Neural progenitor cell (in vitro differentiated cells): ENCODE measurements at regions not wholly inside any gene's neighbourhood (a gene's known extent, or its start where the extent isn't known, plus 50 kb on each side); places are given as distances from the start of the nearest gene placed in this dataset.
A peak's percentile ranks its signal among the peaks of the same experiment; 100 is the strongest.

Source experiments
- DNase-seq: peaks from one replicate; pipeline ENCODE4 v3.0.0-alpha.2; 2016; ENCODE audit warnings: low spot score
- H2AFZ ChIP-seq: fragments of 200-600 bp; sonication (generic); replicated peaks from 2 replicates; pipeline ENCODE4 v1.6.1; 2016; ENCODE audit warnings: antibody characterized with exemption
- H3F3A ChIP-seq: fragments of 200-600 bp; sonication (generic); 2 replicates; pipeline ENCODE4 v1.6.1; 2016; ENCODE audit warnings: antibody characterized with exemption, low read depth
- H3K27ac ChIP-seq: fragments of 200-600 bp; sonication (generic); 2 replicates; pipeline ENCODE4 v1.5.1; 2016; ENCODE audit warnings: mild to moderate bottlenecking
- H3K27me3 ChIP-seq: fragments of 200-600 bp; sonication (generic); 2 replicates; pipeline ENCODE4 v1.6.1; 2016; ENCODE audit warnings: mild to moderate bottlenecking, moderate library complexity
- H3K36me3 ChIP-seq: fragments of 200-600 bp; sonication (generic); 2 replicates; pipeline ENCODE4 v1.5.1; 2016
- H3K4me1 ChIP-seq: fragments of 200-600 bp; sonication (generic); 2 replicates; pipeline ENCODE4 v1.6.1; 2016; ENCODE audit warnings: mixed run types
- H3K4me2 ChIP-seq: fragments of 200-600 bp; sonication (generic); 2 replicates; pipeline ENCODE4 v1.6.1; 2016
- H3K4me3 ChIP-seq: fragments of 200-600 bp; sonication (generic); 2 replicates; pipeline ENCODE4 v1.5.1; 2016
- H3K79me2 ChIP-seq: fragments of 200-600 bp; sonication (generic); 2 replicates; pipeline ENCODE4 v1.6.1; 2016; ENCODE audit warnings: low read depth
- H3K9ac ChIP-seq: fragments of 200-600 bp; sonication (generic); 2 replicates; pipeline ENCODE4 v1.6.1; 2016
- H3K9me3 ChIP-seq: fragments of 200-600 bp; sonication (generic); 2 replicates; pipeline ENCODE4 v1.5.1; 2016; ENCODE audit warnings: low read depth
- H4K20me1 ChIP-seq: fragments of 200-600 bp; sonication (generic); 2 replicates; pipeline ENCODE4 v1.6.1; 2016; ENCODE audit warnings: low read depth
- H3K27ac Mint-ChIP-seq: 3 replicates; pipeline ENCODE4 v1.8.0; 2021; ENCODE audit warnings: mixed read lengths
- H3K27me3 Mint-ChIP-seq: 2 replicates; pipeline ENCODE4 v1.8.0; 2022; ENCODE audit warnings: low read depth, mild to moderate bottlenecking, inconsistent platforms, moderate library complexity, mixed read lengths; ENCODE audit not compliant: insufficient read depth
- H3K36me3 Mint-ChIP-seq: 3 replicates; pipeline ENCODE4 v1.8.0; 2021; ENCODE audit warnings: mixed read lengths
- H3K4me1 Mint-ChIP-seq: 3 replicates; pipeline ENCODE4 v1.8.0; 2021; ENCODE audit warnings: mixed read lengths
- H3K4me3 Mint-ChIP-seq: 3 replicates; pipeline ENCODE4 v1.8.0; 2021; ENCODE audit warnings: mild to moderate bottlenecking, moderate library complexity, mixed read lengths
- H3K9me3 Mint-ChIP-seq: 3 replicates; pipeline ENCODE4 v1.8.0; 2020; ENCODE audit warnings: mixed read lengths
- EZH2 ChIP-seq: fragments of 200-600 bp; sonication (generic); IDR thresholded peaks from 2 replicates; pipeline ENCODE4 v1.6.1; 2017; ENCODE audit warnings: antibody characterized with exemption, mild to moderate bottlenecking, moderate library complexity
- EZH2phosphoT487 ChIP-seq: fragments of 200-600 bp; sonication (generic); IDR thresholded peaks from 2 replicates; pipeline ENCODE4 v1.6.1; 2017; ENCODE audit warnings: antibody characterized with exemption
- TF ChIP-seq, protein P1 (sequence below): fragments of 200-600 bp; sonication (generic); IDR thresholded peaks from 2 replicates; pipeline ENCODE4 v1.5.1; 2017; ENCODE audit warnings: antibody characterized with exemption, mild to moderate bottlenecking

DNA sequence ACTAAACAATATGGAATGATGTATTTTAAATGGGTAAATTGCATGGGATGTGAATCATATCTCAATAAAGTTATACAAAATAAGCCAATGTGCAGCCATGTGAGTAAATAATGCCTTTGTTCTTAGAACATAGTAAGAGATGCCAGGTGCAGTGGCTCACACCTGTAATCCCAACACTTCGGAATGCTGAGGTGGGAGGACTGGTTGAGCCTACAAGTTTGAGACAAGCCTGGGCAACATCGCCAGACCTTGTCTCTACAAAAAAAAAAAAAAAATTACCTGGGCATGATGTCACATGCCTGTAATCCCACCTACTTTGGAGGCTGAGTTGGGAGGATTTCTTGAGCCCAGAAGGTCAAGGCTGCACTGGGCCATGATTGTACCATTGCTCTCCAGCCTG, 230.7 kb downstream of the RFC3 start:
- H3K27me3 Mint-ChIP-seq, result peaks cover 4% of the 10 kb centered on the region
- H3K9me3 ChIP-seq, result no peaks in the 10 kb centered on the region
- no peaks in the 10 kb centered on the region for H3K36me3 Mint-ChIP-seq
- TF ChIP-seq EZH2phosphoT487 (no peak), EZH2 (no peak)
- TF ChIP-seq, protein P1, sequence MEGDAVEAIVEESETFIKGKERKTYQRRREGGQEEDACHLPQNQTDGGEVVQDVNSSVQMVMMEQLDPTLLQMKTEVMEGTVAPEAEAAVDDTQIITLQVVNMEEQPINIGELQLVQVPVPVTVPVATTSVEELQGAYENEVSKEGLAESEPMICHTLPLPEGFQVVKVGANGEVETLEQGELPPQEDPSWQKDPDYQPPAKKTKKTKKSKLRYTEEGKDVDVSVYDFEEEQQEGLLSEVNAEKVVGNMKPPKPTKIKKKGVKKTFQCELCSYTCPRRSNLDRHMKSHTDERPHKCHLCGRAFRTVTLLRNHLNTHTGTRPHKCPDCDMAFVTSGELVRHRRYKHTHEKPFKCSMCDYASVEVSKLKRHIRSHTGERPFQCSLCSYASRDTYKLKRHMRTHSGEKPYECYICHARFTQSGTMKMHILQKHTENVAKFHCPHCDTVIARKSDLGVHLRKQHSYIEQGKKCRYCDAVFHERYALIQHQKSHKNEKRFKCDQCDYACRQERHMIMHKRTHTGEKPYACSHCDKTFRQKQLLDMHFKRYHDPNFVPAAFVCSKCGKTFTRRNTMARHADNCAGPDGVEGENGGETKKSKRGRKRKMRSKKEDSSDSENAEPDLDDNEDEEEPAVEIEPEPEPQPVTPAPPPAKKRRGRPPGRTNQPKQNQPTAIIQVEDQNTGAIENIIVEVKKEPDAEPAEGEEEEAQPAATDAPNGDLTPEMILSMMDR, result no peak
- H3K4me2 ChIP-seq, result no peak overlapping the region
- no peaks in the 10 kb centered on the region for H4K20me1 ChIP-seq
- H3K79me2 ChIP-seq, result no peaks in the 10 kb centered on the region
- no peak overlapping the region for H3K4me3 Mint-ChIP-seq
- H3K4me1 ChIP-seq, result no peaks in the 10 kb centered on the region
- H3K9ac ChIP-seq, result no peak overlapping the region
- H3K4me3 ChIP-seq, result no peak overlapping the region
- H3K27me3 ChIP-seq, result no peaks in the 10 kb centered on the region
- H2AFZ ChIP-seq, result no peak overlapping the region
- H3K4me1 Mint-ChIP-seq, result no peaks in the 10 kb centered on the region
- H3K9me3 Mint-ChIP-seq, result peaks cover 15% of the 10 kb centered on the region
- no peak for DNase-seq
- no peak overlapping the region for H3K27ac ChIP-seq
- H3K27ac Mint-ChIP-seq, result no peak overlapping the region
- H3K36me3 ChIP-seq, result no peaks in the 10 kb centered on the region
- no peaks in the 10 kb centered on the region for H3F3A ChIP-seq

DNA sequence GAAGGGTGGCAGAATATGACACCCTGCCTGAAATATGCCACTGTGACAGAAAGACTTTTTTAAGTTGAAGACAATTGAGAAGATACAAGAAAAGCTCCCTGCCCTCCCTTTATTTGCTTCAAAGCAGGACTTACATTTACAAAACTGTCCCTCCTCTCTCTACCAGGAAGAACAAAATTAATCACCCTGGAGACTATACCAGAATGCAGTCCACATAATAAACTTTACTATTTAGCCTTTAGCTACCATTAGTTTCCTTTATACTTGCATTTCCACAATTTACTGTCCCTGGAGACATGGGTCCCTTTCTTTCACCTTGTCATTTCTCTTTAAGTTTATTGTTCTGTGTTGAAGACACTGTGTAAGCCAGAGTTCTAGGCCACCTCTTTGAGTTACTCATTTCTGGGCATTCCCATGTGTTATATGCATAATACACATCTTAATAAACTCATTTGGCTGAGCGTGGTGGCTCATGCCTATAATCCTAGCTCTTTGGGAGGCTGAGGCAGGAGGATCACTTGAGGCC, 238.8 kb downstream of the RFC3 start:
- H3K4me3 ChIP-seq, result no peak overlapping the region
- H3K9ac ChIP-seq, result no peak overlapping the region
- H3K4me3 Mint-ChIP-seq, result no peak overlapping the region
- no peaks in the 10 kb centered on the region for H3K79me2 ChIP-seq
- H3K27ac ChIP-seq, result no peak overlapping the region
- no peak overlapping the region for H3K27ac Mint-ChIP-seq
- peaks cover 3% of the 10 kb centered on the region for H3K27me3 Mint-ChIP-seq
- no peak overlapping the region for H2AFZ ChIP-seq
- no peaks in the 10 kb centered on the region for H3K9me3 ChIP-seq
- no peak overlapping the region for H3K4me2 ChIP-seq
- no peaks in the 10 kb centered on the region for H3K4me1 ChIP-seq
- H3K4me1 Mint-ChIP-seq, result peaks cover 9% of the 10 kb centered on the region
- no peaks in the 10 kb centered on the region for H3K36me3 ChIP-seq
- no peaks in the 10 kb centered on the region for H3K27me3 ChIP-seq
- H3K9me3 Mint-ChIP-seq, result peaks cover 14% of the 10 kb centered on the region
- no peak for TF ChIP-seq EZH2
- DNase-seq, result no peak
- no peaks in the 10 kb centered on the region for H4K20me1 ChIP-seq
- H3K36me3 Mint-ChIP-seq, result no peaks in the 10 kb centered on the region
- no peaks in the 10 kb centered on the region for H3F3A ChIP-seq

DNA sequence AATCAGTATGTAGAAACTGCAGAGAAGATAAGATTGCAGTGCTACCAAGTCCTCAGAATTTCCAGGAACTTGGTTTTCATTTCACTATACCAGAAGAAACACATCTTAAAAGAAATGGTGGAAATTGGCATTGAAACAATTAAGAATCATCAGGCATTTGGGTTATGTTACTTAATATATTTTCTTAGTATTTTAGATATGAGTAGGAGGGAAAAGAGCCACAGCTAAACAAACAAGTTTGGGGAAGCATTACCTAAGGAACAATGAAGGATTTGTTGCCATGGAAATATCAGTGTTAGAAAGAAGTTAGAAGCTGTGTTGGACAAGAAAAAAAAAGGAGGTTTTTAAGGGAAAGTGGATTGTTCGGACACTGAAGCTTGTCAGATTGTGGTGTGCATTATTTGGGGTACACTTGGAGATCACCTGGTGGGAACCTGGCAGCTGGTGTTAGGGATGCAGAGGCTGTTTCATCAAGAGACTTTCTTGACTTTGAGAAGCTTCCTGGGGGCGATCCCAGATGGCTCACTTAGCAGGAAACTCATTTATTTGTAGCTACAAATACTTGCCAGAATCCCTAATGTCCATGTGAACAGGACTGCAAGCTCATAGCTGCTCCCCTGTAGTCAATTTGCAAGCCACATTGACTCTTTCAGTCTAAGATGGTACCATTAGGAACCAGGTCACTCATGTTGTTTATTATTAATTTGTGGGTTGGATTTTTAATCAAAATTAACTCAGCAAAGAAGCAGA, 246.7 kb downstream of the RFC3 start:
- no peaks in the 10 kb centered on the region for H3K36me3 ChIP-seq
- H3K9me3 Mint-ChIP-seq, result no peaks in the 10 kb centered on the region
- no peaks in the 10 kb centered on the region for H4K20me1 ChIP-seq
- H3K27me3 Mint-ChIP-seq, result peaks cover 2% of the 10 kb centered on the region
- no peaks in the 10 kb centered on the region for H3K27me3 ChIP-seq
- H3F3A ChIP-seq, result no peaks in the 10 kb centered on the region
- TF ChIP-seq EZH2 (no peak), EZH2phosphoT487 (no peak)
- TF ChIP-seq, protein P1, result no peak
- H3K4me2 ChIP-seq, result peak overlapping the region; percentile 33
- no peak overlapping the region for H3K27ac ChIP-seq
- peaks cover 11% of the 10 kb centered on the region for H3K4me1 ChIP-seq
- no peak overlapping the region for H2AFZ ChIP-seq
- no peak overlapping the region for H3K9ac ChIP-seq
- H3K27ac Mint-ChIP-seq, result peak overlapping the region; percentile 90
- no peaks in the 10 kb centered on the region for H3K36me3 Mint-ChIP-seq
- DNase-seq, result peak; percentile 39
- peaks cover 29% of the 10 kb centered on the region for H3K4me1 Mint-ChIP-seq
- H3K4me3 ChIP-seq, result no peak overlapping the region
- no peaks in the 10 kb centered on the region for H3K9me3 ChIP-seq
- no peak overlapping the region for H3K4me3 Mint-ChIP-seq
- no peaks in the 10 kb centered on the region for H3K79me2 ChIP-seq

DNA sequence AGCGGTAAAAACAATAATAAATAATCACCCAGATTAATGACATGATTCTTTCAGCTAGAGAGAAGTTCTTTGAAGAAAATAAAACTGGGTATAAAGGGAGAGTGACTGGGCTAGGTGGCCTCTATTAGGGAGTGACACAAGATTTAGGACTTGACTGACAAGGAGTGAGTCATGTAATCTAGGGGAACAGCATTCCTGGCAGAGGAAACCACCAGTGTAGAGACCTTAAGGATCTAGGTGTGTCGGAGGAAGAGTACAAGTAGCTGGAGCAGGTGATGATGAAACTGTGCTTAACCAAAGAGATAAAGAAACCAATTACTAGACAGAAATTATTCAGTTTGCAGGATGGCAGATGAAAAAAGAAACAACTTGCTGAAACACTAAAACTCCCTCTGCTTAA, 248.0 kb downstream of the RFC3 start:
- Mint-ChIP-seq H3K27ac (no peak overlapping the region), H3K4me1 (peaks cover 29% of the 10 kb centered on the region), H3K4me3 (no peak overlapping the region), H3K27me3 (no peaks in the 10 kb centered on the region), H3K9me3 (peaks cover 6% of the 10 kb centered on the region), H3K36me3 (no peaks in the 10 kb centered on the region)
- Histone ChIP-seq H2AFZ (no peak overlapping the region), H3K9ac (no peak overlapping the region), H3K79me2 (no peaks in the 10 kb centered on the region), H3K9me3 (no peaks in the 10 kb centered on the region), H3K4me2 (no peak overlapping the region), H4K20me1 (no peaks in the 10 kb centered on the region), H3K36me3 (no peaks in the 10 kb centered on the region), H3K4me3 (no peak overlapping the region), H3K27ac (no peak overlapping the region), H3F3A (no peaks in the 10 kb centered on the region), H3K4me1 (peaks cover 11% of the 10 kb centered on the region), H3K27me3 (no peaks in the 10 kb centered on the region)
- TF ChIP-seq, protein P1, result no peak
- TF ChIP-seq EZH2phosphoT487, result no peak
- no peak for TF ChIP-seq EZH2
- no peak for DNase-seq
